ENCODE measurements at regions not wholly inside any gene's neighbourhood (a gene's known extent, or its start where the extent isn't known, plus 50 kb on each side); places are given as distances from the start of the nearest gene placed in this dataset.

GRCh38 chr13:85710545-85710944, 88.7 kb downstream of the SLITRK6 start:
- no peak overlapping the region for H3K27ac ChIP-seq
- no peaks in the 10 kb centered on the region for H3K36me3 ChIP-seq
- no peaks in the 10 kb centered on the region for H3K4me1 ChIP-seq
- 92 to 100% methylated on average over 4 of the region's 4 CpGs for WGBS, 2 donors
- no peak overlapping the region for H3K4me3 ChIP-seq
- DNase-seq = no peak
- H3K27me3 ChIP-seq = no peaks in the 10 kb centered on the region
- intact Hi-C loops (cut with DNase I) = no loop called here
- H3K9me3 ChIP-seq = no peaks in the 10 kb centered on the region
- no peak for TF ChIP-seq POLR2A (IDR thresholded peaks at IDR 0.05)
- no peak for TF ChIP-seq CTCF (IDR thresholded peaks at IDR 0.05)

DNA sequence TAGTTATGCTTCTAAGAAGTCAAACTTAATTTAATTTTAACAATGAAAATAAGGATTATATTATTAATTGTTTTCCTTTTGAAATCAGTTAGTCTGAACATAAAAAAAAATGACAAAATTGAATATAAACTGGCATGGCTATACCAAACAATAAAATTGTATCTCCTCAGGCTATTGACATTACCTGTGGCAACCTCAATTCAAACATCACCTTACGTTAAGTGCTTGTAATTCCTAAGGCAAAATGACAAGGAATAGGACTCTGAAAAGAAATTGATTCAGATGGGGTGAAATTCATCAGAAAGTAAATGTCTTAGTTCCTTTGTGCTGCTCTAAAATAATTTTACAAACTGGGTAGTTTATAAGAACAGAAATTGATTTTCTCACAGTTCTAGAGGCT, 89.5 kb downstream of the SLITRK6 start:
- no peak for DNase-seq
- Histone ChIP-seq H3K27me3 (no peaks in the 10 kb centered on the region), H3K4me1 (no peaks in the 10 kb centered on the region), H3K36me3 (no peaks in the 10 kb centered on the region), H3K27ac (no peak overlapping the region), H3K9me3 (no peaks in the 10 kb centered on the region), H3K4me3 (no peak overlapping the region)
- intact Hi-C loops (cut with DNase I) = no loop called here
- TF ChIP-seq POLR2A (IDR thresholded peaks at IDR 0.05) (no peak), CTCF (IDR thresholded peaks at IDR 0.05) (no peak)
- 52 to 72% methylated on average over 1 of the region's 1 CpG for WGBS, 2 donors

DNA sequence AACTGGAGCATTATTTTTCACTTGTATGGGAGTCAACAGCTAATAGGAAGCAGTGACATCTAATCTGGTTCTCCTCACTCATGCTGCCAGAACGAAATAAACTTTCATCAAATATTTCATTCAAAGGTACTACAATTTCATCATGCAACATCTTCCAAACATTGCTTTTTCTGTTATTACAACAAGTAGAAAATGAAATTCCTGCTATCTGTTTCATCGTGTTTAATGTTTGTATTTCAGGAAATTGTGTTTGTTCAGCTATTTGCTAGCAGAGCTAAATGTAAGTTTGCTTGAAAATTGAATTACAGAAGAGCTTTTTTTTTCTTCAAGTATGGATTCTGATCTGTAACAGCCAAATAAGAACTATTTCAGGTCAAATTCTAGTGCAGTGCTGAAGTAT, 90.1 kb downstream of the SLITRK6 start:
- WGBS, 2 donors = 54 to 57% methylated on average over 2 of the region's 2 CpGs
- Histone ChIP-seq H3K36me3 (no peaks in the 10 kb centered on the region), H3K27me3 (no peaks in the 10 kb centered on the region), H3K4me3 (no peak overlapping the region), H3K4me1 (no peaks in the 10 kb centered on the region), H3K9me3 (no peaks in the 10 kb centered on the region), H3K27ac (no peak overlapping the region)
- intact Hi-C loops (cut with DNase I) = no loop called here
- DNase-seq = no peak
- TF ChIP-seq POLR2A (IDR thresholded peaks at IDR 0.05) (no peak), CTCF (IDR thresholded peaks at IDR 0.05) (no peak)

GRCh38 chr13:85700906-85701305, 98.3 kb downstream of the SLITRK6 start:
- no peaks in the 10 kb centered on the region for H3K4me1 ChIP-seq
- intact Hi-C loops (cut with DNase I) = no loop called here
- H3K36me3 ChIP-seq = no peaks in the 10 kb centered on the region
- H3K27ac ChIP-seq = no peak overlapping the region
- WGBS, 2 donors = 64 to 79% methylated on average over 4 of the region's 4 CpGs
- TF ChIP-seq POLR2A (IDR thresholded peaks at IDR 0.05) (no peak), CTCF (IDR thresholded peaks at IDR 0.05) (no peak)
- H3K4me3 ChIP-seq = no peak overlapping the region
- H3K9me3 ChIP-seq = peaks cover 0 to 8% (median 5%) of the 10 kb centered on the region in 3 donors
- H3K27me3 ChIP-seq = no peaks in the 10 kb centered on the region
- no peak for DNase-seq

- H3K4me3 ChIP-seq = no peak overlapping the region
- H3K9me3 ChIP-seq = peaks cover 0 to 8% (median 5%) of the 10 kb centered on the region in 3 donors
- no peak overlapping the region for H3K27ac ChIP-seq
- DNase-seq = no peak
- no peaks in the 10 kb centered on the region for H3K27me3 ChIP-seq
- H3K36me3 ChIP-seq = no peaks in the 10 kb centered on the region
- intact Hi-C loops (cut with DNase I) = no loop called here
- WGBS, 2 donors = 47 to 48% methylated on average over 4 of the region's 4 CpGs
- TF ChIP-seq POLR2A (IDR thresholded peaks at IDR 0.05) (no peak), CTCF (IDR thresholded peaks at IDR 0.05) (no peak)
- H3K4me1 ChIP-seq = peaks cover 0 to 11% (median 0%) of the 10 kb centered on the region in 3 donors
Measured at GRCh38 chr13:85698256-85698655, 101.0 kb downstream of the SLITRK6 start.

Measured in esophagus squamous epithelium (tissue), 5 donors.